ENCODE measurements at regions not wholly inside any gene's neighbourhood (a gene's known extent, or its start where the extent isn't known, plus 50 kb on each side); places are given as distances from the start of the nearest gene placed in this dataset.
A peak's percentile ranks its signal among the peaks of the same experiment; 100 is the strongest.
"Not testable (repeated sequence)": the region's sequence is repeated elsewhere in the genome, so short reads cannot be mapped to it uniquely, and the experiment has no call there.

GRCh38 chr3:3665546-3665945 is 133.7 kb upstream of the LRRN1 start:
- Histone ChIP-seq H3K9me3 (no peaks in the 10 kb centered on the region), H3K27me3 (no peaks in the 10 kb centered on the region), H3K4me1 (no peaks in the 10 kb centered on the region), H3K36me3 (no peaks in the 10 kb centered on the region), H3K4me3 (no peak overlapping the region), H3K27ac (no peak overlapping the region)
- TF ChIP-seq POLR2A (IDR thresholded peaks at IDR 0.05) (no peak), CTCF (IDR thresholded peaks at IDR 0.05) (no peak)
- no peak for DNase-seq

DNA sequence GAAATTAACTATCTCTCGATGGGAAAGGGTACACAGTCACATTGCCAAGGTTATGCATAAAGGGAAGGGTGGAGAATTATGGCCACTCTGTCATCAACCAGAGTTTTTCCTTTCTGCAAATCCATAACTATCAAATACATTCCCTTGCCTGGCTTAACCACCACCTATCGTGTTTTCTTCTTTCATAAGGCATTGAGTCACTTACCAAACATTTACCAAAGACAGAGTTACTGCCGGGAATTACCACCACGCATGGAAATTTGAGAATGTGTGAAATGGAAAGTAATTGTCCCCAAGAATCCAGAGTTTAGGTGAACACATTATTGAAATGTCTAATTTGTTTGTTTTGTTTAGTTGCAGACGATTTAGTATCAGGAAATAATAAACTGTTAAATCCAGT is 134.3 kb upstream of the LRRN1 start:
- H3K4me3 ChIP-seq: no peak overlapping the region
- H3K9me3 ChIP-seq: no peaks in the 10 kb centered on the region
- no peaks in the 10 kb centered on the region for H3K36me3 ChIP-seq
- H3K27ac ChIP-seq: no peak overlapping the region
- DNase-seq: no peak
- no peaks in the 10 kb centered on the region for H3K4me1 ChIP-seq
- no peaks in the 10 kb centered on the region for H3K27me3 ChIP-seq
- TF ChIP-seq CTCF (IDR thresholded peaks at IDR 0.05): no peak

- Histone ChIP-seq H3K27me3 (no peaks in the 10 kb centered on the region), H3K4me3 (no peak overlapping the region), H3K9me3 (no peaks in the 10 kb centered on the region), H3K36me3 (no peaks in the 10 kb centered on the region), H3K27ac (no peak overlapping the region), H3K4me1 (no peaks in the 10 kb centered on the region)
- TF ChIP-seq CTCF (IDR thresholded peaks at IDR 0.05): no peak
- no peak for TF ChIP-seq POLR2A (IDR thresholded peaks at IDR 0.05)
- no peak for DNase-seq
Measured at GRCh38 chr3:3662610-3663009, 136.6 kb upstream of the LRRN1 start.

DNA sequence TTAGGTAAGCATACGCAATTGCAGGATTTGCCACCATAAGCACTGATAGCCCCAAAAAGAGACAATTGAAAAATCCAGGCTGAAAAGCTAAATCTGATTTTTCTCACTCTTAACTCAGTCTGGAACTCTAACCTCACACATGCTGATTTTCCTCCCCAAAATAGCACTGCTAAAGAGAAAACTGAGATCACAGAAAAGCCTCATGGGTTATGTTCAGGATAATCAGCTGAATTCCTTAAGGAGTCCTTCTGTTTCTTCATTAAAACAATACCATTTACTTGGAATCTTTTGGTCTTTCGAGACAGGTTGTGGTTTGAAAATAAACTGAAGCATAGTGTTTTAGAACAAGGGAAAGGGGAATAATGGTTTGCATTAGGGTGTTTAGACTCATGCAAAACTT is 144.3 kb upstream of the LRRN1 start:
- H3K36me3 ChIP-seq: no peaks in the 10 kb centered on the region
- H3K4me3 ChIP-seq: no peak overlapping the region
- H3K27me3 ChIP-seq: no peaks in the 10 kb centered on the region
- H3K4me1 ChIP-seq: no peaks in the 10 kb centered on the region
- no peak for DNase-seq
- no peaks in the 10 kb centered on the region for H3K9me3 ChIP-seq
- no peak for TF ChIP-seq POLR2A (IDR thresholded peaks at IDR 0.05)
- TF ChIP-seq CTCF (IDR thresholded peaks at IDR 0.05): no peak
- no peak overlapping the region for H3K27ac ChIP-seq

DNA sequence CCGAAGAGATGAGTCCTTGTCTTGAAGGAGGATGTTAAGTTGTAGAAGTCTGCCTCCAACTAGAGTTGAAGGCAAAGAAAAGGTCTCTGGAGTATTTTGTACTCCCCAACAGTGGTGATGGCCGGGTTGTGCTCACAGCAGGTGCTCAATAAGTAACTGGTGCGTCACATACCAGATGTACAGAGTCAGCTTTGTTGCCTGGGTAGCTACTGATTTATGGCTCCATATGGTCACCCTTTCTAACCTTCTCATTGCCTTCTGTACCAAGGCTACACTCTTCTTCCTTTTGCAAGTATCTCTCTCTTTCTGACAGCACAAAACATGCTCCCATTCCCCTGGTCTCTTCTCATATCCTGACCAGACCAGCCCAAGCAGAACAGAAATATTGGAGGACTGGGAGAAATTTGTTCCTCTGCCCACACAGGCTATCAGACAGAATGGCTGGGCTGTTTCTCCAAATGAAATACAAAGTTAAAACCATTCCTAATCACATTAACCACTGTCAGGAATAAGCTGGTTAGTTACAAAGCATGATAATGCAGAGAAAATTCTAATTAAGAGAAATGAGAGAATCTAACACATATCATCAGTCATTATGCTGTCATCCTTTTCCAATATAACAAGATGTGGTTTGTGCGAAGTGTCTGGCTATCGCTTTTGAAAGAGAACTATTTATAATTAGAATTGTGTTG is 150.1 kb upstream of the LRRN1 start:
- H3K4me1 ChIP-seq: no peaks in the 10 kb centered on the region
- no peak for TF ChIP-seq CTCF (IDR thresholded peaks at IDR 0.05)
- no peak for TF ChIP-seq POLR2A (IDR thresholded peaks at IDR 0.05)
- no peaks in the 10 kb centered on the region for H3K36me3 ChIP-seq
- H3K9me3 ChIP-seq: no peaks in the 10 kb centered on the region
- H3K4me3 ChIP-seq: no peak overlapping the region
- H3K27ac ChIP-seq: no peak overlapping the region
- H3K27me3 ChIP-seq: no peaks in the 10 kb centered on the region
- no peak for DNase-seq

DNA sequence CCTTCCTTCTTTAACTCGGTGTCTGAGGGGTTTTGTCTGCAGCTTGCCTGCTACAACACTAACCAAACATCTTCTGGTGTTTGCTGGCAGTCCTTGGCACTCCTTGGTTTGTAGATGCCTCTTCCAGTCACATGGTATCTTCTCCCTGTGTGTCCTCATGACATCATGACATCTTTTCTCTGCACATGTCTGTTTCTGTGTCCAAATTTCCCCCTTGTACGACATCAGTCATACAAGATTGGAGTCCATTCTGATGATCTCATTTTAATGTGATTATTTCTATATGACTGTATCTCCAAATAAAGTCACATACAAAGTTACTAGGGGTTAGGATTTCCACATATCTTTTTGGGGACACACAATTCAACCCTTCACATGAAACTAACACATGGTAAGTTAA is 152.3 kb upstream of the LRRN1 start:
- H3K4me3 ChIP-seq: no peak overlapping the region
- H3K9me3 ChIP-seq: no peaks in the 10 kb centered on the region
- H3K36me3 ChIP-seq: no peaks in the 10 kb centered on the region
- no peaks in the 10 kb centered on the region for H3K4me1 ChIP-seq
- no peak overlapping the region for H3K27ac ChIP-seq
- no peak for TF ChIP-seq CTCF (IDR thresholded peaks at IDR 0.05)
- no peak for TF ChIP-seq POLR2A (IDR thresholded peaks at IDR 0.05)
- H3K27me3 ChIP-seq: no peaks in the 10 kb centered on the region
- DNase-seq: no peak

GRCh38 chr3:3646103-3646844 is 153.0 kb upstream of the LRRN1 start:
- not testable (repeated sequence) for H3K4me3 ChIP-seq, H3K27me3 ChIP-seq, H3K36me3 ChIP-seq, H3K27ac ChIP-seq, H3K4me1 ChIP-seq, H3K9me3 ChIP-seq
- DNase-seq: peak in 1 of 3 donors; percentile 48

Measured in Peyer's patch (tissue), 4 donors.